ENCODE measurements at regions not wholly inside any gene's neighbourhood (a gene's known extent, or its start where the extent isn't known, plus 50 kb on each side); places are given as distances from the start of the nearest gene placed in this dataset.

DNA sequence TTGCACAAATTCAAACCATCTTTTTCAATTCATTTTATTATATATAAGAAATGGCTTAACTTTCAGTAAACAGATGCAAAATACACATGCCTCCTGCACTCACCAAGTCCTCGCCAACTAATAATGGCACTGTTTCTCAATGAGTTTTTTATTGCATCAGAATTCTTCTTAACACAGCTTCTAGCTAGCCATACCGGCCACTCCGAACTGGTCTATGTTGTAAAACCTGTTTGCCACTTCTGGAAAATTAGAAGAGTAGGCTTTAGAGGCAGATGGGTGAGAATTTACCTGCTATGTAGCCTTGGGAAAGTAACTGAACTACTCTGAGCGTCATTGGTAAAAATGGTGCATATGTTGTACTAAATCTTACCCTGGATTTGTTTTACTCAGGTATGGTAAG lies 100.6 kb upstream of the LHCGR start:
- Histone ChIP-seq H3K27ac (no peak overlapping the region), H2AFZ (replicated peaks) (no peak overlapping the region), H3K79me2 (ENCODE audit: low read depth) (no peaks in the 10 kb centered on the region), H3K4me3 (no peak overlapping the region), H3K27me3 (no peaks in the 10 kb centered on the region), H3F3A (ENCODE audit: low read depth) (no peaks in the 10 kb centered on the region), H3K9ac (no peak overlapping the region), H4K20me1 (ENCODE audit: low read depth) (no peaks in the 10 kb centered on the region), H3K4me1 (no peaks in the 10 kb centered on the region), H3K36me3 (no peaks in the 10 kb centered on the region), H3K9me3 (ENCODE audit: low read depth) (no peaks in the 10 kb centered on the region), H3K4me2 (no peak overlapping the region)
- H3K27me3 Mint-ChIP-seq (ENCODE audit: insufficient read depth, low read depth), result peaks cover 3% of the 10 kb centered on the region
- H3K36me3 Mint-ChIP-seq, result no peaks in the 10 kb centered on the region
- no peaks in the 10 kb centered on the region for H3K4me1 Mint-ChIP-seq
- no peak overlapping the region for H3K27ac Mint-ChIP-seq
- TF ChIP-seq EZH2 (IDR thresholded peaks at IDR 0.05) (no peak), EZH2phosphoT487 (IDR thresholded peaks at IDR 0.05) (no peak)
- TF ChIP-seq, protein P1, sequence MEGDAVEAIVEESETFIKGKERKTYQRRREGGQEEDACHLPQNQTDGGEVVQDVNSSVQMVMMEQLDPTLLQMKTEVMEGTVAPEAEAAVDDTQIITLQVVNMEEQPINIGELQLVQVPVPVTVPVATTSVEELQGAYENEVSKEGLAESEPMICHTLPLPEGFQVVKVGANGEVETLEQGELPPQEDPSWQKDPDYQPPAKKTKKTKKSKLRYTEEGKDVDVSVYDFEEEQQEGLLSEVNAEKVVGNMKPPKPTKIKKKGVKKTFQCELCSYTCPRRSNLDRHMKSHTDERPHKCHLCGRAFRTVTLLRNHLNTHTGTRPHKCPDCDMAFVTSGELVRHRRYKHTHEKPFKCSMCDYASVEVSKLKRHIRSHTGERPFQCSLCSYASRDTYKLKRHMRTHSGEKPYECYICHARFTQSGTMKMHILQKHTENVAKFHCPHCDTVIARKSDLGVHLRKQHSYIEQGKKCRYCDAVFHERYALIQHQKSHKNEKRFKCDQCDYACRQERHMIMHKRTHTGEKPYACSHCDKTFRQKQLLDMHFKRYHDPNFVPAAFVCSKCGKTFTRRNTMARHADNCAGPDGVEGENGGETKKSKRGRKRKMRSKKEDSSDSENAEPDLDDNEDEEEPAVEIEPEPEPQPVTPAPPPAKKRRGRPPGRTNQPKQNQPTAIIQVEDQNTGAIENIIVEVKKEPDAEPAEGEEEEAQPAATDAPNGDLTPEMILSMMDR (IDR thresholded peaks at IDR 0.05), result no peak
- no peak for DNase-seq (ENCODE audit: low spot score)
- no peak overlapping the region for H3K4me3 Mint-ChIP-seq
- no peaks in the 10 kb centered on the region for H3K9me3 Mint-ChIP-seq

DNA sequence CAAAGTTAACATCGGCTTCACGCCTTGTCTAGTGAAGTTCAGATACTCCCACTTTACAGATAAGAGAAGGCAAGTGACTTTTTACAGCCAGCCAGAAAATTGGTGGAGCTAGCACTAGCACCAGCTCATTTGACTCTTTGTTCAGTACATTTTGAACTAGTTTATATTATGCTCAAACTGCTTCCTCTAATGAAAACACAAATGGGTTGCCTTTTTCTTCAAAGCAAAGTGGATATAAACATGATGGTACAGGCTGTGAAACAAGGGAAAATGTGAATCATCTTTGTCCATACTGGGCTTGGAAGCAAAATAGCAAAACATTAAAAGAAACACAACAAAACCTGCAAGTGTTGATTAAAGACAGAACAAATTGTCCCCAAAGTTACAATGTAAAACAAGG lies 99.6 kb upstream of the LHCGR start:
- H3K4me3 ChIP-seq, result no peak overlapping the region
- no peaks in the 10 kb centered on the region for H3K4me1 ChIP-seq
- no peak overlapping the region for H2AFZ ChIP-seq (replicated peaks)
- no peak for DNase-seq (ENCODE audit: low spot score)
- H4K20me1 ChIP-seq (ENCODE audit: low read depth), result no peaks in the 10 kb centered on the region
- no peaks in the 10 kb centered on the region for H3K4me1 Mint-ChIP-seq
- TF ChIP-seq EZH2phosphoT487 (IDR thresholded peaks at IDR 0.05) (no peak), EZH2 (IDR thresholded peaks at IDR 0.05) (no peak)
- TF ChIP-seq, protein P1 (IDR thresholded peaks at IDR 0.05), result no peak
- H3K36me3 Mint-ChIP-seq, result no peaks in the 10 kb centered on the region
- H3K9me3 Mint-ChIP-seq, result no peaks in the 10 kb centered on the region
- H3K79me2 ChIP-seq (ENCODE audit: low read depth), result no peaks in the 10 kb centered on the region
- no peak overlapping the region for H3K4me3 Mint-ChIP-seq
- H3K27ac ChIP-seq, result no peak overlapping the region
- no peaks in the 10 kb centered on the region for H3K9me3 ChIP-seq (ENCODE audit: low read depth)
- no peaks in the 10 kb centered on the region for H3K27me3 ChIP-seq
- peaks cover 4% of the 10 kb centered on the region for H3K27me3 Mint-ChIP-seq (ENCODE audit: insufficient read depth, low read depth)
- no peak overlapping the region for H3K9ac ChIP-seq
- no peaks in the 10 kb centered on the region for H3K36me3 ChIP-seq
- H3F3A ChIP-seq (ENCODE audit: low read depth), result no peaks in the 10 kb centered on the region
- no peak overlapping the region for H3K4me2 ChIP-seq
- H3K27ac Mint-ChIP-seq, result no peak overlapping the region

DNA sequence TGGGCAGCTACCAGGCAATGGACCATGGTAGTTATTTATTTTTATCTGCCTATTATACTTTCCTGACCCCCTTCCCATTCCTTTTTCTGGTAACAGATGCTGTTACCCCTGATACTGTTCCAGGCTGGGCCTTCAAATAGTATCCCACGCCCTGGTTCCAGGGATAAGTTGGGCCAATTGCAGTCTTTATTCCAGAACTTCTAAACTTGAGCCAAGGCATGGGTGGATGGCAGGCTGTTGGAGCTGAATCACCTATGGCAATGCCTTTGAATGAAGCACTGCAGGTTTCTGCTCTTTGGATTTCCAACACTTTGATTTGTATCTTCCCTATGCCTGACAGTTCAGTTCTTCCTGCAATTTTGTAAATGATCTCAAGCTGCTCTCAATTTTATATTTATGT lies 99.2 kb upstream of the LHCGR start:
- no peaks in the 10 kb centered on the region for H3K9me3 ChIP-seq (ENCODE audit: low read depth)
- H3K9ac ChIP-seq, result no peak overlapping the region
- H3K27ac Mint-ChIP-seq, result no peak overlapping the region
- no peaks in the 10 kb centered on the region for H3K36me3 Mint-ChIP-seq
- H3K4me3 Mint-ChIP-seq, result no peak overlapping the region
- no peaks in the 10 kb centered on the region for H3K4me1 Mint-ChIP-seq
- H3K9me3 Mint-ChIP-seq, result no peaks in the 10 kb centered on the region
- no peak overlapping the region for H3K4me3 ChIP-seq
- H2AFZ ChIP-seq (replicated peaks), result no peak overlapping the region
- no peak overlapping the region for H3K27ac ChIP-seq
- H4K20me1 ChIP-seq (ENCODE audit: low read depth), result no peaks in the 10 kb centered on the region
- TF ChIP-seq, protein P1 (IDR thresholded peaks at IDR 0.05), result no peak
- TF ChIP-seq EZH2phosphoT487 (IDR thresholded peaks at IDR 0.05) (no peak), EZH2 (IDR thresholded peaks at IDR 0.05) (no peak)
- no peaks in the 10 kb centered on the region for H3F3A ChIP-seq (ENCODE audit: low read depth)
- peaks cover 4% of the 10 kb centered on the region for H3K27me3 Mint-ChIP-seq (ENCODE audit: insufficient read depth, low read depth)
- H3K79me2 ChIP-seq (ENCODE audit: low read depth), result no peaks in the 10 kb centered on the region
- H3K27me3 ChIP-seq, result no peaks in the 10 kb centered on the region
- H3K36me3 ChIP-seq, result no peaks in the 10 kb centered on the region
- DNase-seq (ENCODE audit: low spot score), result no peak
- H3K4me1 ChIP-seq, result no peaks in the 10 kb centered on the region
- H3K4me2 ChIP-seq, result no peak overlapping the region

DNA sequence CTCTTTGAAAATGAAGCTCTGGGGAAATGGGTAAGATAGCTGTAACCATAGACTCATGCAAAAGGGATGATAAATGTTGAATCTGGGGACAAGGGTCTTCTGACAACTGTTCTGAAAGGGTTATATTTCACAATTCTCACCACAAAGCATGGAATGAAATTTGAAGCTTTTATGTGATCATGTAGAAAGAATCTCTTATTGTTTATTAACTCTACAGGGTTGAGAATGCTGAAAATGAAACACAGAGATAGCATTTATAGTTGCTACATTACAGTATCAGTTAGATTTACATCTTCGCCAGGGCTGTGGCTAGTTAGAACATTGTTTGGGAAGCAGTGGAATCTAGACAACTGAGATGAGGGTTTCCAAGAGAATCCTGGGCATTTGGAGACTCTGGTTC lies 97.4 kb upstream of the LHCGR start:
- Histone ChIP-seq H3K4me2 (no peak overlapping the region), H3K4me3 (no peak overlapping the region), H2AFZ (replicated peaks) (no peak overlapping the region), H3K9ac (no peak overlapping the region), H3K9me3 (ENCODE audit: low read depth) (no peaks in the 10 kb centered on the region), H3K4me1 (no peaks in the 10 kb centered on the region), H3K79me2 (ENCODE audit: low read depth) (no peaks in the 10 kb centered on the region), H3F3A (ENCODE audit: low read depth) (no peaks in the 10 kb centered on the region), H3K36me3 (no peaks in the 10 kb centered on the region), H3K27ac (no peak overlapping the region), H4K20me1 (ENCODE audit: low read depth) (no peaks in the 10 kb centered on the region), H3K27me3 (no peaks in the 10 kb centered on the region)
- no peaks in the 10 kb centered on the region for H3K36me3 Mint-ChIP-seq
- no peak overlapping the region for H3K27ac Mint-ChIP-seq
- DNase-seq (ENCODE audit: low spot score), result no peak
- no peak overlapping the region for H3K4me3 Mint-ChIP-seq
- H3K4me1 Mint-ChIP-seq, result no peaks in the 10 kb centered on the region
- no peaks in the 10 kb centered on the region for H3K9me3 Mint-ChIP-seq
- TF ChIP-seq EZH2phosphoT487 (IDR thresholded peaks at IDR 0.05), result no peak
- TF ChIP-seq EZH2 (IDR thresholded peaks at IDR 0.05), result no peak
- H3K27me3 Mint-ChIP-seq (ENCODE audit: insufficient read depth, low read depth), result peaks cover 6% of the 10 kb centered on the region

All from neural progenitor cell (in vitro differentiated cells).